IMR-90 (cell line): ENCODE measurements at regions not wholly inside any gene's neighbourhood (a gene's known extent, or its start where the extent isn't known, plus 50 kb on each side); places are given as distances from the start of the nearest gene placed in this dataset.

Experiments used
- BHLHE40 ChIP-seq: fragments of 150-350 bp; IDR thresholded peaks from 2 replicates; pipeline ENCODE4 v1.6.1; 2016; ENCODE audit warnings: mild to moderate bottlenecking, low read depth, low read length
- FOS ChIP-seq: fragments of 150-350 bp; IDR thresholded peaks from 2 replicates; pipeline ENCODE4 v1.6.1; 2016; ENCODE audit warnings: low read depth, low read length
- MAZ ChIP-seq: IDR thresholded peaks from 2 replicates; pipeline ENCODE4 v1.6.1; 2012; ENCODE audit warnings: low read depth, mild to moderate bottlenecking, low read length, improper control_type of control experiment, moderate library complexity, borderline replicate concordance
- MXI1 ChIP-seq: IDR thresholded peaks from 2 replicates; pipeline ENCODE4 v1.6.1; 2012; ENCODE audit warnings: low read depth, mild to moderate bottlenecking, low read length, moderate library complexity, borderline replicate concordance
- POLR2A ChIP-seq: IDR thresholded peaks from 2 replicates; pipeline ENCODE4 v1.6.1; 2012; ENCODE audit warnings: mild to moderate bottlenecking, low read depth, low read length
- RAD21 ChIP-seq: IDR thresholded peaks from 2 replicates; pipeline ENCODE4 v1.6.1; 2012; ENCODE audit warnings: low read length, improper control_type of control experiment
- RCOR1 ChIP-seq: IDR thresholded peaks from 2 replicates; pipeline ENCODE4 v1.6.1; 2012; ENCODE audit warnings: mild to moderate bottlenecking, low read length, improper control_type of control experiment; ENCODE audit not compliant: insufficient replicate concordance
- RFX5 ChIP-seq: IDR thresholded peaks from 2 replicates; pipeline ENCODE4 v1.8.0; 2012; ENCODE audit warnings: low read depth, mild to moderate bottlenecking, low read length, moderate library complexity
- SMC3 ChIP-seq: fragments of 150-350 bp; IDR thresholded peaks from 2 replicates; pipeline ENCODE4 v1.6.1; 2016; ENCODE audit warnings: low read depth, mild to moderate bottlenecking, antibody characterized with exemption, low read length, moderate library complexity
- TF ChIP-seq, protein P1 (sequence below): conservative IDR thresholded peaks from 2 replicates; pipeline ENCODE4 v1.5.1; 2012; ENCODE audit warnings: mild to moderate bottlenecking, low read depth, low read length, improper control_type of control experiment
- TF ChIP-seq, protein P2 (sequence below): fragments of 150-350 bp; IDR thresholded peaks from 2 replicates; pipeline ENCODE4 v1.6.1; 2016; ENCODE audit warnings: low read depth, mild to moderate bottlenecking, low read length, moderate library complexity, borderline replicate concordance

DNA sequence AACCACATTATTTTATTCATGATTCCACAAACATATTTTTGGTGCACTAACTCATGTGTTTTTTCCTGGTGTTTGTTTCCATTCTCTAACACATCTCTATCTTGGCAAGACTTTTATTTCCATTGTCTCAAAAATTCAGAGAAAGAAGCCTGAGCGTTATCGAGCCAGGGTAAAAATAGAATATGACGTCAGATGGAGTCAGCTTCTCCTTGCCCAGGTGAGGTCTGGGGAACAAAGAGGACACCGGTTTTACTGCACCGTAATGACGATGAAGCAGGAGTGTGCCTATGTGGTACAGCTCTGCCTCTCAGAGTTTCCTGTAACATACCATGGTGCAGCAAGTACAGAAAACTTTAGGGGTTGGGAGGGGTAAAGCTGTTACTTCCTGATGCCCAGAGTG lies 661.6 kb downstream of the PLCL1 start:
- TF ChIP-seq MAZ, result no peak
- no peak for TF ChIP-seq RAD21
- TF ChIP-seq, protein P1, sequence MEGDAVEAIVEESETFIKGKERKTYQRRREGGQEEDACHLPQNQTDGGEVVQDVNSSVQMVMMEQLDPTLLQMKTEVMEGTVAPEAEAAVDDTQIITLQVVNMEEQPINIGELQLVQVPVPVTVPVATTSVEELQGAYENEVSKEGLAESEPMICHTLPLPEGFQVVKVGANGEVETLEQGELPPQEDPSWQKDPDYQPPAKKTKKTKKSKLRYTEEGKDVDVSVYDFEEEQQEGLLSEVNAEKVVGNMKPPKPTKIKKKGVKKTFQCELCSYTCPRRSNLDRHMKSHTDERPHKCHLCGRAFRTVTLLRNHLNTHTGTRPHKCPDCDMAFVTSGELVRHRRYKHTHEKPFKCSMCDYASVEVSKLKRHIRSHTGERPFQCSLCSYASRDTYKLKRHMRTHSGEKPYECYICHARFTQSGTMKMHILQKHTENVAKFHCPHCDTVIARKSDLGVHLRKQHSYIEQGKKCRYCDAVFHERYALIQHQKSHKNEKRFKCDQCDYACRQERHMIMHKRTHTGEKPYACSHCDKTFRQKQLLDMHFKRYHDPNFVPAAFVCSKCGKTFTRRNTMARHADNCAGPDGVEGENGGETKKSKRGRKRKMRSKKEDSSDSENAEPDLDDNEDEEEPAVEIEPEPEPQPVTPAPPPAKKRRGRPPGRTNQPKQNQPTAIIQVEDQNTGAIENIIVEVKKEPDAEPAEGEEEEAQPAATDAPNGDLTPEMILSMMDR, result no peak
- no peak for TF ChIP-seq POLR2A
- no peak for TF ChIP-seq RFX5
- no peak for TF ChIP-seq RCOR1
- TF ChIP-seq SMC3, result no peak
- TF ChIP-seq, protein P2, sequence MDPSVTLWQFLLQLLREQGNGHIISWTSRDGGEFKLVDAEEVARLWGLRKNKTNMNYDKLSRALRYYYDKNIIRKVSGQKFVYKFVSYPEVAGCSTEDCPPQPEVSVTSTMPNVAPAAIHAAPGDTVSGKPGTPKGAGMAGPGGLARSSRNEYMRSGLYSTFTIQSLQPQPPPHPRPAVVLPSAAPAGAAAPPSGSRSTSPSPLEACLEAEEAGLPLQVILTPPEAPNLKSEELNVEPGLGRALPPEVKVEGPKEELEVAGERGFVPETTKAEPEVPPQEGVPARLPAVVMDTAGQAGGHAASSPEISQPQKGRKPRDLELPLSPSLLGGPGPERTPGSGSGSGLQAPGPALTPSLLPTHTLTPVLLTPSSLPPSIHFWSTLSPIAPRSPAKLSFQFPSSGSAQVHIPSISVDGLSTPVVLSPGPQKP, result no peak
- no peak for TF ChIP-seq MXI1
- TF ChIP-seq BHLHE40, result no peak
- TF ChIP-seq FOS, result no peak
